ENCODE measurements at regions not wholly inside any gene's neighbourhood (a gene's known extent, or its start where the extent isn't known, plus 50 kb on each side); places are given as distances from the start of the nearest gene placed in this dataset.

- no peak for TF ChIP-seq CTCF (IDR thresholded peaks at IDR 0.05; ENCODE audit: borderline replicate concordance, extremely low read depth, low read length, poor library complexity, severe bottlenecking)
- no peak for TF ChIP-seq EZH2 (IDR thresholded peaks at IDR 0.05; ENCODE audit: borderline replicate concordance, low read depth, low read length, severe bottlenecking)
Observed at GRCh38 chr12:91502208-91502607, 319.6 kb upstream of the DCN start.
